ENCODE measurements at regions not wholly inside any gene's neighbourhood (a gene's known extent, or its start where the extent isn't known, plus 50 kb on each side); places are given as distances from the start of the nearest gene placed in this dataset.

GRCh38 chr15:72968531-72968922 is 83.7 kb upstream of the NEO1 start:
- H3K27ac ChIP-seq (ENCODE audit: low read length in 2 of 2), result no peak overlapping the region
- POLR2A ChIA-PET, result no interaction called here
- peaks cover 35% of the 10 kb centered on the region for H3K27me3 Mint-ChIP-seq
- H3K4me2 ChIP-seq (replicated peaks; ENCODE audit: low read depth, low read length, poor library complexity, severe bottlenecking), result no peak overlapping the region
- H3K27me3 ChIP-seq (replicated peaks in 1 of 4; ENCODE audit: control extremely low read depth in 1 of 4, control insufficient read depth in 3 of 4, insufficient read depth in 4 of 4, low read length in 3 of 4), result peaks cover 0 to 3% (median 0%) of the 10 kb centered on the region in 4 experiments
- TF ChIP-seq EZH2 (IDR thresholded peaks at IDR 0.05; ENCODE audit: borderline replicate concordance, insufficient read depth, low read depth, low read length, poor library complexity, severe bottlenecking), result no peak
- no peak for TF ChIP-seq CTCF (IDR thresholded peaks at IDR 0.05)
- CTCF ChIA-PET, result no interaction called here
- no peak overlapping the region for H3K9ac ChIP-seq (ENCODE audit: low read length)
- no peak for ATAC-seq (ENCODE audit: low read depth)
- intact Hi-C loops (cut with micrococcal nuclease), result no loop called here
- H3K79me2 ChIP-seq (ENCODE audit: control insufficient read depth, insufficient read depth, low read length), result no peaks in the 10 kb centered on the region
- H4K20me1 ChIP-seq (ENCODE audit: control insufficient read depth, insufficient read depth, low read length, poor library complexity, severe bottlenecking), result no peaks in the 10 kb centered on the region
- H2AFZ ChIP-seq (ENCODE audit: insufficient read depth, low read depth, low read length, poor library complexity, severe bottlenecking), result no peak overlapping the region
- no peak for DNase-seq
- H3K36me3 ChIP-seq (replicated peaks in 1 of 2; ENCODE audit: control extremely low read depth in 1 of 2, control insufficient read depth in 1 of 2, extremely low read depth in 1 of 2, insufficient read depth in 2 of 2, low read length in 1 of 2), result no peaks in the 10 kb centered on the region
- 53% methylated on average over 4 of the region's 5 CpGs for WGBS (ENCODE audit: insufficient coverage)
- no peak overlapping the region for H3K4me3 ChIP-seq (ENCODE audit: control extremely low read depth in 1 of 5, extremely low read depth in 1 of 5, insufficient read depth in 1 of 5, low read depth in 2 of 5, low read length in 4 of 5)
- H3K4me1 Mint-ChIP-seq, result no peaks in the 10 kb centered on the region
- H3K4me3 Mint-ChIP-seq, result no peak overlapping the region
- no peaks in the 10 kb centered on the region for H3K9me3 ChIP-seq (ENCODE audit: control extremely low read depth in 1 of 3, control insufficient read depth in 2 of 3, insufficient read depth in 1 of 3, low read length in 2 of 3)
- H3K27ac Mint-ChIP-seq, result no peak overlapping the region
- no peaks in the 10 kb centered on the region for H3K4me1 ChIP-seq (ENCODE audit: control insufficient read depth in 2 of 2, insufficient read depth in 2 of 2, low read length in 2 of 2)
- H3K9me3 Mint-ChIP-seq (ENCODE audit: insufficient read depth), result no peaks in the 10 kb centered on the region

GRCh38 chr15:72967811-72968530 is 84.3 kb upstream of the NEO1 start:
- TF ChIP-seq CTCF (IDR thresholded peaks at IDR 0.05) (no peak), EZH2 (IDR thresholded peaks at IDR 0.05; ENCODE audit: borderline replicate concordance, insufficient read depth, low read depth, low read length, poor library complexity, severe bottlenecking) (no peak)
- intact Hi-C loops (cut with micrococcal nuclease), result no loop called here
- H3K9me3 Mint-ChIP-seq (ENCODE audit: insufficient read depth), result no peaks in the 10 kb centered on the region
- H3K27ac Mint-ChIP-seq, result no peak overlapping the region
- H3K27ac ChIP-seq (ENCODE audit: low read length in 2 of 2), result no peak overlapping the region
- H3K27me3 ChIP-seq (replicated peaks in 1 of 4; ENCODE audit: control extremely low read depth in 1 of 4, control insufficient read depth in 3 of 4, insufficient read depth in 4 of 4, low read length in 3 of 4), result peaks cover 0 to 3% (median 0%) of the 10 kb centered on the region in 4 experiments
- H3K79me2 ChIP-seq (ENCODE audit: control insufficient read depth, insufficient read depth, low read length), result no peaks in the 10 kb centered on the region
- H3K4me3 ChIP-seq (ENCODE audit: control extremely low read depth in 1 of 5, extremely low read depth in 1 of 5, insufficient read depth in 1 of 5, low read depth in 2 of 5, low read length in 4 of 5), result no peak overlapping the region
- H2AFZ ChIP-seq (ENCODE audit: insufficient read depth, low read depth, low read length, poor library complexity, severe bottlenecking), result no peak overlapping the region
- 32% methylated on average over 1 of the region's 5 CpGs for whole genome bisulfite sequencing (ENCODE audit: insufficient coverage)
- H3K4me1 ChIP-seq (ENCODE audit: control insufficient read depth in 2 of 2, insufficient read depth in 2 of 2, low read length in 2 of 2), result no peaks in the 10 kb centered on the region
- H3K4me1 Mint-ChIP-seq, result no peaks in the 10 kb centered on the region
- no peak overlapping the region for H3K4me3 Mint-ChIP-seq
- H3K36me3 ChIP-seq (replicated peaks in 1 of 2; ENCODE audit: control extremely low read depth in 1 of 2, control insufficient read depth in 1 of 2, extremely low read depth in 1 of 2, insufficient read depth in 2 of 2, low read length in 1 of 2), result no peaks in the 10 kb centered on the region
- DNase-seq, result no peak
- H3K9ac ChIP-seq (ENCODE audit: low read length), result no peak overlapping the region
- POLR2A ChIA-PET, result no interaction called here
- peaks cover 32% of the 10 kb centered on the region for H3K27me3 Mint-ChIP-seq
- H3K4me2 ChIP-seq (replicated peaks; ENCODE audit: low read depth, low read length, poor library complexity, severe bottlenecking), result no peak overlapping the region
- CTCF ChIA-PET, result no interaction called here
- peaks cover 0 to 4% (median 0%) of the 10 kb centered on the region in 3 donors for H3K9me3 ChIP-seq (ENCODE audit: control extremely low read depth in 1 of 3, control insufficient read depth in 2 of 3, insufficient read depth in 1 of 3, low read length in 2 of 3)
- H4K20me1 ChIP-seq (ENCODE audit: control insufficient read depth, insufficient read depth, low read length, poor library complexity, severe bottlenecking), result no peaks in the 10 kb centered on the region
- ATAC-seq (ENCODE audit: low read depth), result no peak

Data from B cell (primary cell).